Upper lobe of left lung (tissue), 6 donors: ENCODE measurements at regions not wholly inside any gene's neighbourhood (a gene's known extent, or its start where the extent isn't known, plus 50 kb on each side); places are given as distances from the start of the nearest gene placed in this dataset.
"Not testable (repeated sequence)": the region's sequence is repeated elsewhere in the genome, so short reads cannot be mapped to it uniquely, and the experiment has no call there.

Source experiments
- ATAC-seq, 2 donors: fragments of 200-7000 bp; cut with Tn5 transposase; one replicate each; pipeline ENCODE4 v1.9.1; 2022; ENCODE audit warnings: mild to moderate bottlenecking in 2 of 2, moderate library complexity in 2 of 2; ENCODE audit not compliant: low FRiP score in 2 of 2
- DNase-seq, 2 donors: peaks; one replicate each; pipeline ENCODE4 v3.0.0-alpha.2; 2019 to 2020
- H3K27ac ChIP-seq, 4 donors: fragments of 200-600 bp; sonication (generic); one replicate each; pipeline ENCODE4 v1.5.1; 2016 to 2019
- H3K27me3 ChIP-seq, 4 donors: fragments of 200-600 bp; sonication (generic); one replicate each; pipeline ENCODE4 v1.5.1; 2017 to 2019
- H3K36me3 ChIP-seq, 4 donors: fragments of 200-600 bp; sonication (generic); one replicate each; pipeline ENCODE4 v1.5.1; 2016 to 2019
- H3K4me1 ChIP-seq, 4 donors: fragments of 200-600 bp; sonication (generic); one replicate each; pipeline ENCODE4 v1.5.1; 2018 to 2019
- H3K4me3 ChIP-seq, 4 donors: fragments of 200-600 bp; sonication (generic); one replicate each; pipeline ENCODE4 v1.5.1; 2017 to 2019; ENCODE audit warnings: mild to moderate bottlenecking in 2 of 4, moderate library complexity in 1 of 4
- H3K9me3 ChIP-seq, 4 donors: fragments of 200-600 bp; sonication (generic); one replicate each; pipeline ENCODE4 v1.5.1; 2018 to 2019
- CTCF ChIP-seq, 6 experiments: fragments of 450-650 bp in 4 of 6; fragments of 200-600 bp in 2 of 6; sonication (generic) in 2 of 6; IDR thresholded peaks; one replicate each; pipeline ENCODE4 v1.5.1; 2016 to 2019; ENCODE audit warnings: antibody characterized with exemption in 6 of 6
- EP300 ChIP-seq, 4 donors: sonication (generic); formaldehyde crosslinking; IDR thresholded peaks; one replicate each; pipeline ENCODE4 v1.5.1; 2017; ENCODE audit warnings: antibody characterized with exemption in 4 of 4, control low read depth in 2 of 4
- POLR2A ChIP-seq, 4 donors: fragments of 450-650 bp; IDR thresholded peaks; one replicate each; pipeline ENCODE4 v1.5.1; 2016 to 2017; ENCODE audit warnings: antibody characterized with exemption in 4 of 4, mild to moderate bottlenecking in 2 of 4
- POLR2AphosphoS5 ChIP-seq, 2 donors: sonication (generic); formaldehyde crosslinking; IDR thresholded peaks; one replicate each; pipeline ENCODE4 v1.5.1; 2017; ENCODE audit warnings: antibody characterized with exemption in 2 of 2
- WGBS, 2 donors: methylation state at CpG; one replicate each; pipeline ENCODE4 v1.1.5; 2017 to 2018; 5-methylcytosine and 5-hydroxymethylcytosine counted together
- donor health status: DM: no; HTN: no; CAD: no; lungs with moderate emphysema.
- donor health status: DM: no; HTN: yes; CAD: no; lungs with severe emphysema.

DNA sequence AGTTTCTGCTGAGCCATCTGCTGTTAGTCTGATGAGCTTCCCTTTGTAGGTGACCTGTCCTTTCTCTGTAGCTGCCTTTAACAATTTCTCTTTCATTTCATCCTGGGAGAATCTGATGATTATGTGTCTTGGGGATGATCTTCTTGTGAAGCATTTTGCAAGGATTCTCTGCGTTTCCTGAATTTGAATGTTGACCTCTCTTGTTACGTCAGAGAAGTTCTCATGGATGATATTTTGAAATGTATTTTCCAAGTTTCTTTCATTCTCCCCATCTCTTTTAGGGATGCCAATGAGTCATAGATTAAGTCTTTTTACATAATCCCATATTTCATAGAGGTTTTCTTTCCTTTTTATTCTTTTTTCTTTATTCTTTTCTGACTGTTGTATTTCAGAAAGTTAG lies 184.2 kb upstream of the BET1 start:
- ATAC-seq: no peak
- Histone ChIP-seq H3K4me1 (peaks cover 0 to 6% (median 0%) of the 10 kb centered on the region in 4 donors), H3K27ac (no peak overlapping the region), H3K9me3 (no peaks in the 10 kb centered on the region), H3K4me3 (no peak overlapping the region), H3K27me3 (no peaks in the 10 kb centered on the region), H3K36me3 (no peaks in the 10 kb centered on the region)
- 93 to 94% methylated on average over 2 of the region's 2 CpGs for WGBS, 2 donors
- TF ChIP-seq EP300 (IDR thresholded peaks at IDR 0.05): no peak
- TF ChIP-seq POLR2A (IDR thresholded peaks at IDR 0.05): no peak
- TF ChIP-seq CTCF (IDR thresholded peaks at IDR 0.05): no peak
- TF ChIP-seq POLR2AphosphoS5 (IDR thresholded peaks at IDR 0.05): no peak
- no peak for DNase-seq

DNA sequence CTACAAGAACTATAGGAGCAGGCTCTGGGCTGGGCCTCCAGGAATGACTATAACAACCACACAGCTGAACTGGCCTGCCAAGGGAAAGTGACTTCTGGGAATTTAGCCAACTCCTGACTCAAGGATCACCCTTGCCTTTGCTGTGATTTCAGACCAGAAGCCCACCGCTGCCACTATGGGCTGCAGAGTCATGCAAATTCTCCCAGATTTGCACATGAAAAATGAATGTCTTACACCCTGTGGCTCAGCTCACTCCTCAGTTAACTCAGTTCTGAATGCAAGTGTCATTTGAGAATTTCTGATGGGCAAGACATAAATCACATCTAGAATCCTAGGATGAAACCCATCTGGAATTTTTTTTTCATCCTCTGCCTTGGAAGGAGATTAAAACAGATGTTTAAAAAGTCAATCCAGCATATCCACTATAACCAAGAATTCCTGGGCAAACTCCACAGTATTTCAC lies 186.5 kb upstream of the BET1 start:
- DNase-seq: peak in 1 of 2 donors; percentile 24

DNA sequence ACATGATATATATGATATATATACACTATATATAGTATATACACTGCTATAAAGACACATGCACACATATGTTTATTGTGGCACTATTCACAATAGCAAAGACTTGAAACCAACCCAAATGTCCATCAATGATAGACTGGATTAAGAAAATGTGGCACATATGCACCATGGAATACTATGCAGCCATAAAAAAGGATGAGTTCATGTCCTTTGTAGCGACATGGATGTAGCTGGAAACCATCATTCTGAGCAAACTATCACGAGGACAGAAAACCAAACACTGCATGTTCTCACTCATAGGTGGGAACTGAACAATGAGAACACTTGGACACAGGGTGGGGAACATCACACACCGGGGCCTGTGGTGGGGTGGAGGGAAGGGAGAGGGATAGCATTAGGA lies 190.3 kb upstream of the BET1 start:
- not testable (repeated sequence) for H3K4me1 ChIP-seq, H3K4me3 ChIP-seq, H3K36me3 ChIP-seq, H3K9me3 ChIP-seq, DNase-seq, H3K27me3 ChIP-seq, H3K27ac ChIP-seq, ATAC-seq
- 94 to 97% methylated on average over 3 of the region's 3 CpGs for WGBS, 2 donors

More for the DNA sequence above, 186.5 kb upstream of the BET1 start:
- TF ChIP-seq POLR2A (IDR thresholded peaks at IDR 0.05) (no peak), CTCF (IDR thresholded peaks at IDR 0.05) (no peak), EP300 (IDR thresholded peaks at IDR 0.05) (no peak), POLR2AphosphoS5 (IDR thresholded peaks at IDR 0.05) (no peak)
- H3K4me1 ChIP-seq: no peaks in the 10 kb centered on the region
- H3K9me3 ChIP-seq: no peaks in the 10 kb centered on the region
- ATAC-seq: peak in 1 of 2 donors; percentile 54
- H3K27me3 ChIP-seq: no peaks in the 10 kb centered on the region
- no peaks in the 10 kb centered on the region for H3K36me3 ChIP-seq
- H3K4me3 ChIP-seq: no peak overlapping the region
- WGBS, 2 donors: 0% methylated on average over 1 of the region's 1 CpG
- no peak overlapping the region for H3K27ac ChIP-seq

- 81 to 89% methylated on average over 2 of the region's 2 CpGs for WGBS, 2 donors
- DNase-seq (no peak), ATAC-seq (no peak)
- Histone ChIP-seq H3K27ac (no peak overlapping the region), H3K27me3 (no peaks in the 10 kb centered on the region), H3K4me3 (no peak overlapping the region), H3K9me3 (no peaks in the 10 kb centered on the region), H3K36me3 (no peaks in the 10 kb centered on the region), H3K4me1 (no peaks in the 10 kb centered on the region)
- TF ChIP-seq CTCF (IDR thresholded peaks at IDR 0.05) (no peak), POLR2AphosphoS5 (IDR thresholded peaks at IDR 0.05) (no peak), POLR2A (IDR thresholded peaks at IDR 0.05) (no peak), EP300 (IDR thresholded peaks at IDR 0.05) (no peak)
Measured at GRCh38 chr7:94195201-94195600, 191.0 kb upstream of the BET1 start.

GRCh38 chr7:94195813-94196212 lies 191.7 kb upstream of the BET1 start:
- no peaks in the 10 kb centered on the region for H3K27me3 ChIP-seq
- DNase-seq: no peak
- WGBS, 2 donors: 86% methylated on average over 1 of the region's 1 CpG
- ATAC-seq: no peak
- no peaks in the 10 kb centered on the region for H3K36me3 ChIP-seq
- no peaks in the 10 kb centered on the region for H3K4me1 ChIP-seq
- TF ChIP-seq EP300 (IDR thresholded peaks at IDR 0.05) (no peak), POLR2A (IDR thresholded peaks at IDR 0.05) (no peak), POLR2AphosphoS5 (IDR thresholded peaks at IDR 0.05) (no peak), CTCF (IDR thresholded peaks at IDR 0.05) (no peak)
- no peak overlapping the region for H3K27ac ChIP-seq
- no peak overlapping the region for H3K4me3 ChIP-seq
- H3K9me3 ChIP-seq: no peaks in the 10 kb centered on the region
